ENCODE measurements at regions not wholly inside any gene's neighbourhood (a gene's known extent, or its start where the extent isn't known, plus 50 kb on each side); places are given as distances from the start of the nearest gene placed in this dataset.

- CTCF ChIA-PET: no interaction called here
- no peak overlapping the region for H3K27ac ChIP-seq
- TF ChIP-seq, protein P1, sequence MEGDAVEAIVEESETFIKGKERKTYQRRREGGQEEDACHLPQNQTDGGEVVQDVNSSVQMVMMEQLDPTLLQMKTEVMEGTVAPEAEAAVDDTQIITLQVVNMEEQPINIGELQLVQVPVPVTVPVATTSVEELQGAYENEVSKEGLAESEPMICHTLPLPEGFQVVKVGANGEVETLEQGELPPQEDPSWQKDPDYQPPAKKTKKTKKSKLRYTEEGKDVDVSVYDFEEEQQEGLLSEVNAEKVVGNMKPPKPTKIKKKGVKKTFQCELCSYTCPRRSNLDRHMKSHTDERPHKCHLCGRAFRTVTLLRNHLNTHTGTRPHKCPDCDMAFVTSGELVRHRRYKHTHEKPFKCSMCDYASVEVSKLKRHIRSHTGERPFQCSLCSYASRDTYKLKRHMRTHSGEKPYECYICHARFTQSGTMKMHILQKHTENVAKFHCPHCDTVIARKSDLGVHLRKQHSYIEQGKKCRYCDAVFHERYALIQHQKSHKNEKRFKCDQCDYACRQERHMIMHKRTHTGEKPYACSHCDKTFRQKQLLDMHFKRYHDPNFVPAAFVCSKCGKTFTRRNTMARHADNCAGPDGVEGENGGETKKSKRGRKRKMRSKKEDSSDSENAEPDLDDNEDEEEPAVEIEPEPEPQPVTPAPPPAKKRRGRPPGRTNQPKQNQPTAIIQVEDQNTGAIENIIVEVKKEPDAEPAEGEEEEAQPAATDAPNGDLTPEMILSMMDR (conservative IDR thresholded peaks at IDR 0.05; ENCODE audit: low read depth): no peak
- POLR2A ChIA-PET (ENCODE audit: low non-redundant PET): no interaction called here
- no peak for DNase-seq (ENCODE audit: low spot score)
Measured at GRCh38 chr10:4370376-4370775, 455.6 kb upstream of the AKR1E2 start.

GRCh38 chr10:4361581-4361980, 464.4 kb upstream of the AKR1E2 start:
- no peak overlapping the region for H3K27ac ChIP-seq
- ChIA-PET CTCF (interaction anchor here (0.6 kb wide), 1 partner anchor 1164 kb away, joined by 3 read pairs; no protein-coding TSS in a partner anchor), POLR2A (ENCODE audit: low non-redundant PET) (no interaction called here)
- TF ChIP-seq, protein P1 (conservative IDR thresholded peaks at IDR 0.05; ENCODE audit: low read depth): no peak
- DNase-seq (ENCODE audit: low spot score): no peak

GRCh38 chr10:4359003-4359402, 467.0 kb upstream of the AKR1E2 start:
- TF ChIP-seq, protein P1 (conservative IDR thresholded peaks at IDR 0.05; ENCODE audit: low read depth): no peak
- ChIA-PET CTCF (no interaction called here), POLR2A (ENCODE audit: low non-redundant PET) (no interaction called here)
- no peak overlapping the region for H3K27ac ChIP-seq
- DNase-seq (ENCODE audit: low spot score): no peak

GRCh38 chr10:4357911-4358310, 468.1 kb upstream of the AKR1E2 start:
- POLR2A ChIA-PET (ENCODE audit: low non-redundant PET): interaction anchor here (0.6 kb wide), 1 partner anchor 18 kb away, joined by 7 read pairs; no protein-coding TSS in a partner anchor

DNA sequence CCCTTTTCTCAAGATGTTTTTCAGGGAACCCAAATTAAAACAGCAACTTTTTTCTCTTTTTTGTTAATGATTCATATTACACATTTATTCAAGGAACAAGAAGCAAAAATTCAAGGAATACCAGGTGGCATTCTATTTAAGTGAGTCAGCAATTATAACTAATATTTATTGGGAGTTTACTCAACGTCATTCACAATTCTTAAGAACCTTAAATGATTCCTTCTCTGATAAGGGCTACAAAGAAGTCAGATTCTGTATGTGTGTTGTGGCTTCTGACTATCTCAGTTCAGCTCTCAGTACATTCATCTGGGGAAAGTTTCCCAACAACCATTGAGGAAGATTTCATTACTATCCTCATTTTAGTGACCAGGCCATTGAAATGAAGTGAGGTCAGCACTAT, 470.7 kb upstream of the AKR1E2 start:
- ChIA-PET POLR2A (ENCODE audit: low non-redundant PET) (no interaction called here), CTCF (no interaction called here)
- DNase-seq (ENCODE audit: low spot score): no peak
- TF ChIP-seq, protein P1 (conservative IDR thresholded peaks at IDR 0.05; ENCODE audit: low read depth): no peak
- H3K27ac ChIP-seq: no peak overlapping the region

More at GRCh38 chr10:4357911-4358310, 468.1 kb upstream of the AKR1E2 start:
- TF ChIP-seq, protein P1 (conservative IDR thresholded peaks at IDR 0.05; ENCODE audit: low read depth): no peak
- CTCF ChIA-PET: no interaction called here
- H3K27ac ChIP-seq: no peak overlapping the region
- DNase-seq (ENCODE audit: low spot score): no peak

DNA sequence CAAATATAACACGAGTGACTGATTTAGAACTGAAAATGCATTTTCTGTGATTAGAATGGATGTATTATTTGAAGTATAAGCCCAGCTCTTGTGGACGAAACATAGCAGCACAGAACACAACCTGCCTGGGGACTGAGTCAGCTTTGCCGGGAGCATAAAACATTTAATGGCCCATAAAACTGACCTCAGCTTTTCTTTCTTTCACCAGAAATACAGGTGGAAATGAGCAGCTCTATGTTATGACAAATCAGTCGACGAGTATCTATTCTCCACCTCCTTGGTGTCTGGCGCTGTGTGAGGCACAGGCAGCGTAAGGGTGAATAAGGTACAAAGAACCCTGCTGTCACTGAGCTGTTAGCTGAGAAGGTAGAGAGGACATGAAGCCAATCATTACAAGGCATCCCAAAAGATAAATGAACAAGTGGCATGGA, 471.6 kb upstream of the AKR1E2 start:
- TF ChIP-seq, protein P1 (conservative IDR thresholded peaks at IDR 0.05; ENCODE audit: low read depth): no peak
- ChIA-PET POLR2A (ENCODE audit: low non-redundant PET) (no interaction called here), CTCF (interaction anchor here (0.7 to 1.2 kb wide), 4 partner anchors 10 to 483 kb away, joined by 3 read pairs; no protein-coding TSS in a partner anchor)
- peak overlapping the region; percentile 61 for H3K27ac ChIP-seq
- peak; percentile 86 for DNase-seq (ENCODE audit: low spot score)

Data from RWPE1 (cell line).